Astrocyte of the cerebellum (primary cell): ENCODE measurements at regions not wholly inside any gene's neighbourhood (a gene's known extent, or its start where the extent isn't known, plus 50 kb on each side); places are given as distances from the start of the nearest gene placed in this dataset.

Experiments used
- DNase-seq: peaks from one replicate; pipeline ENCODE4 v3.0.0-alpha.2; 2011; ENCODE audit warnings: low read depth
- H3K4me3 ChIP-seq: 2 replicates; pipeline ENCODE4 v1.5.1; 2011; ENCODE audit warnings: mild to moderate bottlenecking, low read depth, low read length, moderate library complexity
- in situ Hi-C: cut with HindIII; loops from 2 replicates; pipeline ENCODE4 v1.10.0; 2017; ENCODE audit warnings: low sequenced_read_pairs
- TF ChIP-seq, protein P1 (sequence below): IDR thresholded peaks from 2 replicates; pipeline ENCODE4 v1.5.1; 2012; ENCODE audit warnings: low read length, low read depth, moderate library complexity, mild to moderate bottlenecking; ENCODE audit errors: missing control alignments

DNA sequence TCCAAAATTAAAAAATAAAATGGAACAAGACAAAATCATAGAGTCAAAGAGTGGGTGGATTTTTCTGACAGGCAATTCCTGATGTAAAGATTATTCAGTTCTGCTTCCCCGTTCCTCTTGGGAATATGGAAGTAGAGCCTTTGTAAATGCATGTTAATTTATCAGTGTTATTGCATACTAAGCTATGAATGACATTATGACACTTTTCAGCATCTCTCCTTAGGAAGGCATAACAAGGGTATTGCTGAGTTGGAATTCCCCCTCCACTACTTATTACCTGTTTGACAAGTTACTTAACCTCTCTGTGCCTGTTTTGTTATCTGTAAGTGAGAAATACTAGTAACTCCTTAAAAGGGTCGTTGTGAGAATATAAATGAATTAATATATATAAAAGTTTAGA, 640.4 kb downstream of the LMO4 start:
- TF ChIP-seq, protein P1, sequence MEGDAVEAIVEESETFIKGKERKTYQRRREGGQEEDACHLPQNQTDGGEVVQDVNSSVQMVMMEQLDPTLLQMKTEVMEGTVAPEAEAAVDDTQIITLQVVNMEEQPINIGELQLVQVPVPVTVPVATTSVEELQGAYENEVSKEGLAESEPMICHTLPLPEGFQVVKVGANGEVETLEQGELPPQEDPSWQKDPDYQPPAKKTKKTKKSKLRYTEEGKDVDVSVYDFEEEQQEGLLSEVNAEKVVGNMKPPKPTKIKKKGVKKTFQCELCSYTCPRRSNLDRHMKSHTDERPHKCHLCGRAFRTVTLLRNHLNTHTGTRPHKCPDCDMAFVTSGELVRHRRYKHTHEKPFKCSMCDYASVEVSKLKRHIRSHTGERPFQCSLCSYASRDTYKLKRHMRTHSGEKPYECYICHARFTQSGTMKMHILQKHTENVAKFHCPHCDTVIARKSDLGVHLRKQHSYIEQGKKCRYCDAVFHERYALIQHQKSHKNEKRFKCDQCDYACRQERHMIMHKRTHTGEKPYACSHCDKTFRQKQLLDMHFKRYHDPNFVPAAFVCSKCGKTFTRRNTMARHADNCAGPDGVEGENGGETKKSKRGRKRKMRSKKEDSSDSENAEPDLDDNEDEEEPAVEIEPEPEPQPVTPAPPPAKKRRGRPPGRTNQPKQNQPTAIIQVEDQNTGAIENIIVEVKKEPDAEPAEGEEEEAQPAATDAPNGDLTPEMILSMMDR, result no peak
- in situ Hi-C loops, result no loop called here
- no peak overlapping the region for H3K4me3 ChIP-seq
- no peak for DNase-seq

DNA sequence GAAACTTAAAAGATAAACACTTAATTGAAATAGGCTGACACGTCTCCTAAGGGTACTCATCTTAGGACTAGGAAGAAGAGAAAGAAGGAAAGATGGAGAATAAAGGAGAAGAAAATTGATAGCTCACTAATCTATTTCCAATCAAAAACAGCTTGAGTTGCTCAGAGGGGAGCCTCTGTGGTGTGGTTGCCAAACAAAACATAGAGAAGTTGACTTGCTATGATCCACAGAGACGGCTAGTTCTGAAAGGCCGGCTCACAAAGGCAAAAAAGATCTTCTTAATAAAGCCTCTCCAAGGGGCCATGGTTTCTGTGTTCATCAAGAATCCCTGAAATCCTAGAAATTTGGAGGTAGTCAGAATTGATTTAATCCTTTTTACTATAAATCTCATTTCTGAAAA, 644.1 kb downstream of the LMO4 start:
- TF ChIP-seq, protein P1, result no peak
- in situ Hi-C loops, result no loop called here
- no peak overlapping the region for H3K4me3 ChIP-seq
- peak; percentile 20 for DNase-seq

DNA sequence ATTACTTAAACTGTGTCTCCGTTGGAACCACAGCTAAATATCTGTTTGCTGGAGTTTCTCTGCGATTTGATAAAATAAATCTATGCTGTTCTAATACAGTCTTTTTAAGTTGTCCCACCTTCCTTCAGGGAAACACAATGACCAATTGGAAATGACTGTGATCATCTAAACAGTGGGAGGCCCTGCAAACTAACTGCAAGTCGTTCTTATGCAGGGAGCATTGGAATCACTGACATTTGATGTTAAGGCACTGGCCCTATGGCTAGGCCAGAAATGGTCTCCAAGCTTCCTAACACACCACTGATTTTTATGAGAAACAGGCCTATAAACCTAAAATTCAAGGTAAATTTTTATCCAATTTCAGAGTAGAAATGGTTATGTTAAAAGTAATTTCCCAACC, 645.2 kb downstream of the LMO4 start:
- in situ Hi-C loops, result no loop called here
- H3K4me3 ChIP-seq, result no peak overlapping the region
- DNase-seq, result no peak
- TF ChIP-seq, protein P1, result no peak

DNA sequence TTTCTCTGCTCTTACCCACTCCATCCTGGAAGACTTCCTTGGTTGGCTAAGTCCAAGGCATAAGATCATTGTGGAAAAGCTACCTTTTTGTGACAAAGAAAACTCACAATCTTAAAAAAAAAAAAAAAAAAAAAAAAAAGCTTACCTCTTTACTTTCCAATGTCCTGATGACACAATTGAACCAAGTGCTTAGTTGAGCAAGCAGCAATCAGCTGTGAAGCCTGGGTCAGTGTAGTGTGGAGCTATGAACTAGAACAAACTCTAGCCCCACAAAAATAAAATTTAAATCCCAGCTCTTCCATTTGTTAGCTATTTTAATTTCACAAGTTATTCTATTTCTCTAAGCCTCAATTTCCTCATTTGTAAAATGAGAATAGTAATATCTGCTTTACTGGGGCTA, 647.6 kb downstream of the LMO4 start:
- no peak for DNase-seq
- in situ Hi-C loops, result no loop called here
- TF ChIP-seq, protein P1, result no peak
- no peak overlapping the region for H3K4me3 ChIP-seq

DNA sequence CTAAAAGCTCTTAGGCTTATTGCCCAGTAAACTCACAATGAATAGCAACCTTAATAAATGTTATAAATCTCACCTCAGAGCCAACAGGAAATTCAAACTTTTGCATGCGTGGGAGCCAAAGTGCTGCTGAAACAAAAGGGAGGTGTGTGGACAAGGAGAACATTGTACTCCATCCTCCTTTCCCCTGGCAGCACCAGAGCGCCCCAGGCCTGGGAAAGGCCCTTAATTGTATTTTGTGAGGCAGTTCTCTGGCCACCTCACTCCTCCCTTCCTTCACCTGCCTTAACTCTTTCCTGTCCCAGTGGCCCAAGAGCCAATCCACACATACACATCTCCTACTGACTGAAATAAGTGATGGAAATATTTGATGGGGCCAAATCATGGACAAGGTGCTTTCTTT, 648.5 kb downstream of the LMO4 start:
- no peak for DNase-seq
- in situ Hi-C loops, result no loop called here
- TF ChIP-seq, protein P1, result no peak
- no peak overlapping the region for H3K4me3 ChIP-seq

- no peak overlapping the region for H3K4me3 ChIP-seq
- in situ Hi-C loops, result no loop called here
- TF ChIP-seq, protein P1, result no peak
- DNase-seq, result no peak
Measured at GRCh38 chr1:87979079-87979478, 650.4 kb downstream of the LMO4 start.

- no peak for DNase-seq
- H3K4me3 ChIP-seq, result no peak overlapping the region
- in situ Hi-C loops, result no loop called here
- TF ChIP-seq, protein P1, result no peak
Measured at GRCh38 chr1:87980494-87980893, 651.8 kb downstream of the LMO4 start.
